ENCODE measurements at regions not wholly inside any gene's neighbourhood (a gene's known extent, or its start where the extent isn't known, plus 50 kb on each side); places are given as distances from the start of the nearest gene placed in this dataset.

DNA sequence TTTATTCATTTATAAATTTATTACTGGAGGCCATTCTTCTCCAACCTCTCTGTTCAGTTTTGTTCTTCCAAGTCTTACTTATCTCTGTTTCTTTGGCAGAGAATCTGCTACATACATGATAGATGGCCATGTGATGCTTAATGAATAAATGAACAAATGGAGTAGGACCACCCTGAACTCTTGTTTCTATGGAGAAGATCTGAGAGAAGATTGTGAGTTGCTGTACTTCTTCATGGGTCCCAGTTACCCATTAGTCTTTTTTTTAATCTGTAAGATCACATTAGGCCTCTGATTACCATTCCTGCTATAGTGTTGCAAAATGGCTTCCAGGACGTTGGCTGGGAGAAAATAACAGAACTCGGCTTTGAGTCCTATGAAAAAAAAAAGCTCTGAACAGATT, 191.9 kb upstream of the SYNPR start:
- H3K4me2 ChIP-seq (ENCODE audit: low read length) = no peak overlapping the region
- no peak overlapping the region for H2AFZ ChIP-seq (ENCODE audit: low read depth, low read length)
- TF ChIP-seq, protein P1, sequence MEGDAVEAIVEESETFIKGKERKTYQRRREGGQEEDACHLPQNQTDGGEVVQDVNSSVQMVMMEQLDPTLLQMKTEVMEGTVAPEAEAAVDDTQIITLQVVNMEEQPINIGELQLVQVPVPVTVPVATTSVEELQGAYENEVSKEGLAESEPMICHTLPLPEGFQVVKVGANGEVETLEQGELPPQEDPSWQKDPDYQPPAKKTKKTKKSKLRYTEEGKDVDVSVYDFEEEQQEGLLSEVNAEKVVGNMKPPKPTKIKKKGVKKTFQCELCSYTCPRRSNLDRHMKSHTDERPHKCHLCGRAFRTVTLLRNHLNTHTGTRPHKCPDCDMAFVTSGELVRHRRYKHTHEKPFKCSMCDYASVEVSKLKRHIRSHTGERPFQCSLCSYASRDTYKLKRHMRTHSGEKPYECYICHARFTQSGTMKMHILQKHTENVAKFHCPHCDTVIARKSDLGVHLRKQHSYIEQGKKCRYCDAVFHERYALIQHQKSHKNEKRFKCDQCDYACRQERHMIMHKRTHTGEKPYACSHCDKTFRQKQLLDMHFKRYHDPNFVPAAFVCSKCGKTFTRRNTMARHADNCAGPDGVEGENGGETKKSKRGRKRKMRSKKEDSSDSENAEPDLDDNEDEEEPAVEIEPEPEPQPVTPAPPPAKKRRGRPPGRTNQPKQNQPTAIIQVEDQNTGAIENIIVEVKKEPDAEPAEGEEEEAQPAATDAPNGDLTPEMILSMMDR (IDR thresholded peaks at IDR 0.05; ENCODE audit: low read depth, low read length) = no peak
- no peak for TF ChIP-seq EZH2phosphoT487 (IDR thresholded peaks at IDR 0.05; ENCODE audit: low read depth)
- no peaks in the 10 kb centered on the region for H4K20me1 ChIP-seq (ENCODE audit: insufficient read depth, low read length)
- H3K36me3 ChIP-seq (replicated peaks; ENCODE audit: low read depth, low read length) = no peaks in the 10 kb centered on the region
- no peaks in the 10 kb centered on the region for H3K79me2 ChIP-seq (ENCODE audit: low read length)
- H3K9me3 ChIP-seq (ENCODE audit: insufficient read depth, low read length) = no peaks in the 10 kb centered on the region
- no peak overlapping the region for H3K4me3 ChIP-seq (ENCODE audit: low read length)
- H3K27ac ChIP-seq (ENCODE audit: low read length) = no peak overlapping the region
- H3K27me3 ChIP-seq (ENCODE audit: low read depth, low read length) = no peaks in the 10 kb centered on the region; the same call in none of the 2 replicates
- no peak overlapping the region for H3K9ac ChIP-seq (ENCODE audit: low read length)
- H3K4me1 ChIP-seq (ENCODE audit: low read length) = no peaks in the 10 kb centered on the region

DNA sequence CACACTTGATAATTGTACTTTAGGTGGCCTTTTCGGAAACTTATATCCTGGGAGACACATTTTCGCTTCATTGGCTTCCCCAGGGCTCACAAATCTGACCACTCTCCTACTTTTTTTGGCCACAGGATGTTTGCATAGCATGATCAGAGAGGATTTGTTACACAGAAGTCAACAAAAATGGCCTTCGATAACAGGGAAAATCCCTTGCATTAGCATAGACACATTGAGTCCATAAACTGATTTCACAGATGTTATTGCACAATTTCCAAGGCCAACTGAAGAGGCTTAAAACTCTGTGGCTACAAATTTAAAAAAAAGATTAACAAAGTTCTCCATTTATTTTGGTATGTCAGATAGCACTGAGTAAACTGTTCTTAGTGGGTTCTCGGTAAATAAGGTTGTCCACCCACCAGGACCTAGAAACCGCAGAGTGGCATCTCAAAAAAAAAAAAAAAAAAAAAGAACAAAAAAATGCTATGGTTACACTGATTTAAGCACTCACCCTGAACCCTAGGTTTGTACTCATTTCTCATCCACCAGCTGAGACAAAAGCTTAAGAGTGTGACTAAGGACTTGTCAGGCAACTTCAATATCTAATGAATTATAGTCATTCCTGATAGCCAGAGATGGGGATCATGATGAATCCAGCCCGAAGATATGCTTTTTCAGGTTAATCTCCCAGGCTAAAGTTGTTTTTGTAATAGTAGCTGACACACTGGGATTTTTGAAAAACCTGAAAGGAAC, 188.9 kb upstream of the SYNPR start:
- no peaks in the 10 kb centered on the region for H4K20me1 ChIP-seq (ENCODE audit: insufficient read depth, low read length)
- H3K36me3 ChIP-seq (replicated peaks; ENCODE audit: low read depth, low read length) = no peaks in the 10 kb centered on the region
- TF ChIP-seq, protein P1 (IDR thresholded peaks at IDR 0.05; ENCODE audit: low read depth, low read length) = no peak
- no peak for TF ChIP-seq EZH2phosphoT487 (IDR thresholded peaks at IDR 0.05; ENCODE audit: low read depth)
- no peak overlapping the region for H3K9ac ChIP-seq (ENCODE audit: low read length)
- H3K4me3 ChIP-seq (ENCODE audit: low read length) = no peak overlapping the region
- no peak overlapping the region for H3K4me2 ChIP-seq (ENCODE audit: low read length)
- no peaks in the 10 kb centered on the region for H3K79me2 ChIP-seq (ENCODE audit: low read length)
- H3K9me3 ChIP-seq (ENCODE audit: insufficient read depth, low read length) = no peaks in the 10 kb centered on the region
- H3K27me3 ChIP-seq (ENCODE audit: low read depth, low read length) = no peaks in the 10 kb centered on the region; the same call in none of the 2 replicates
- H3K4me1 ChIP-seq (ENCODE audit: low read length) = no peaks in the 10 kb centered on the region
- H3K27ac ChIP-seq (ENCODE audit: low read length) = no peak overlapping the region
- H2AFZ ChIP-seq (ENCODE audit: low read depth, low read length) = no peak overlapping the region

DNA sequence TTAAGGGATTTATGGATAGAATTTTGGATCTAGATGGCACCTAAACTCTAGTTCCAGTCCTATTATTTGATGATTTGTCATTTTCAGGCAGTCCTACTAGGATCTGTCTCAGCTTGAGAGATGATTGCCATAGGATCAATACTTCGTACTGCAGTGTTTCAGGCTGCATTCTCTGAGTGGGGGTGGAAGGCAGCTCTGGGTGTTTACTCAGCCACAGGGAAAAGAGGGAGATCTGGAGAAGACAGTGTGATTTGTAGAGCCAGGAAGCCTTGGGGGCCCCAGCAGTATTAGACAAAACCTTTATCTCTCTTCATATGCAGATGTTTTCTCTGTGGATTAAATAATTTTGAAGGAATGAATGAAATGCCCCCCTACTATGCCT, 188.4 kb upstream of the SYNPR start:
- Histone ChIP-seq H3K4me3 (ENCODE audit: low read length) (no peak overlapping the region), H3K79me2 (ENCODE audit: low read length) (no peaks in the 10 kb centered on the region), H2AFZ (ENCODE audit: low read depth, low read length) (no peak overlapping the region), H4K20me1 (ENCODE audit: insufficient read depth, low read length) (no peaks in the 10 kb centered on the region), H3K4me2 (ENCODE audit: low read length) (no peak overlapping the region), H3K27ac (ENCODE audit: low read length) (no peak overlapping the region), H3K4me1 (ENCODE audit: low read length) (no peaks in the 10 kb centered on the region), H3K9me3 (ENCODE audit: insufficient read depth, low read length) (no peaks in the 10 kb centered on the region), H3K36me3 (replicated peaks; ENCODE audit: low read depth, low read length) (no peaks in the 10 kb centered on the region), H3K9ac (ENCODE audit: low read length) (no peak overlapping the region), H3K27me3 (ENCODE audit: low read depth, low read length) (no peaks in the 10 kb centered on the region; the same call in none of the 2 replicates)
- no peak for TF ChIP-seq EZH2phosphoT487 (IDR thresholded peaks at IDR 0.05; ENCODE audit: low read depth)
- TF ChIP-seq, protein P1 (IDR thresholded peaks at IDR 0.05; ENCODE audit: low read depth, low read length) = no peak

DNA sequence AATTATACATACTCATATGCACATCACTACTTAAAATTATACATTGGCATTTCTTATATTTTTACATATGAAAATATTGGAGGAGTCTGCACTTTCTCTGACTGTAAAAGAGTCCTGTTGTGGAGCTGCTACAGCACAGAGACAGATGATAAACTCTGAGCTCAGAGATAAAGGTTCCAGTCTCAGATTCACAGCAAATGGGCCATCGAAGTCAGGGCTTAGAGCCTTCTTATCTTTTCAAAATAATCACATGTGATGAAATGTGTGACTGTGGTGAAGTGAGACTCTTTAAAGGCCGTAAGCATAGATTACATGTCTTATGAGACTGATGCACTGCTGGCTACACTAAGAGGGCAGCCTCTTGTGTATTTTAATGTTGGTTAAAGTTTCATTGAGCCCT, 187.5 kb upstream of the SYNPR start:
- Histone ChIP-seq H4K20me1 (ENCODE audit: insufficient read depth, low read length) (no peaks in the 10 kb centered on the region), H3K9me3 (ENCODE audit: insufficient read depth, low read length) (no peaks in the 10 kb centered on the region), H3K4me3 (ENCODE audit: low read length) (no peak overlapping the region), H3K36me3 (replicated peaks; ENCODE audit: low read depth, low read length) (no peaks in the 10 kb centered on the region), H3K27me3 (ENCODE audit: low read depth, low read length) (no peaks in the 10 kb centered on the region; the same call in none of the 2 replicates), H3K9ac (ENCODE audit: low read length) (no peak overlapping the region), H3K27ac (ENCODE audit: low read length) (no peak overlapping the region), H3K79me2 (ENCODE audit: low read length) (no peaks in the 10 kb centered on the region), H3K4me1 (ENCODE audit: low read length) (no peaks in the 10 kb centered on the region), H3K4me2 (ENCODE audit: low read length) (no peak overlapping the region), H2AFZ (ENCODE audit: low read depth, low read length) (no peak overlapping the region)
- TF ChIP-seq, protein P1 (IDR thresholded peaks at IDR 0.05; ENCODE audit: low read depth, low read length) = no peak
- TF ChIP-seq EZH2phosphoT487 (IDR thresholded peaks at IDR 0.05; ENCODE audit: low read depth) = no peak

Measured in OCI-LY3 (cell line).